ENCODE measurements at regions not wholly inside any gene's neighbourhood (a gene's known extent, or its start where the extent isn't known, plus 50 kb on each side); places are given as distances from the start of the nearest gene placed in this dataset.

DNA sequence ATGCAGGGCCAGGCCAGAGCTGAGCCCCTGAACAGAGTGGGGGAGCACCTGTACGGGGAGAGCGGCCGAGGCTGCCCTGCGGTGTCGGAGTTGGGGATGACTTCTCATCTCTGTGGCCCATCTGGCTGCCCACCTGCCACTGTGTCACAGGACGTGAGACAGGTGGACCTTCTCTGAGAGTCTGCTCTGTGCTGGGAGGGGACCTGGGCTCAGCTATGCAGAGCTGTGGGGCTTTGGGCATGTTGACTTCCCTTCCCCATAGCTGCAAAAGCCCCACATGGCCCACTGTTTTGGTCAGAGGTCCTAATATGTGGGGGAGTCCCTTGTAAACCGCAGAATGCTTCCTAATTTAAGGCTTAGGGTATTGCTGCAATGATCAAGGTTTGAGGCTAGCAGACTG, 68.0 kb upstream of the TRPM1 start:
- Histone ChIP-seq H3K9me1 (replicated peaks; ENCODE audit: control insufficient read depth, extremely low read depth, insufficient read depth, low read length) (no peaks in the 10 kb centered on the region), H3K9ac (replicated peaks; ENCODE audit: extremely low read depth, insufficient read depth, low read length) (no peak overlapping the region), H3K9me3 (replicated peaks; ENCODE audit: control insufficient read depth, insufficient read depth, low read length) (no peaks in the 10 kb centered on the region), H3K4me2 (ENCODE audit: insufficient read depth, low read length) (no peak overlapping the region), H3K79me2 (ENCODE audit: control insufficient read depth, insufficient read depth, low read length) (no peaks in the 10 kb centered on the region), H3K27ac (ENCODE audit: insufficient read depth, low read depth, low read length) (no peak overlapping the region), H3K4me1 (ENCODE audit: control insufficient read depth, extremely low read depth, insufficient read depth, low read length) (no peaks in the 10 kb centered on the region), H3K4me3 (replicated peaks in 1 of 3; ENCODE audit: insufficient read depth in 1 of 3, low read depth in 1 of 3, low read length in 3 of 3) (no peak overlapping the region), H4K20me1 (replicated peaks; ENCODE audit: control insufficient read depth, extremely low read depth, insufficient read depth, low read length) (no peaks in the 10 kb centered on the region), H3K36me3 (ENCODE audit: control insufficient read depth in 2 of 2, extremely low read depth in 1 of 2, insufficient read depth in 2 of 2, low read length in 2 of 2) (no peaks in the 10 kb centered on the region), H3K27me3 (ENCODE audit: control insufficient read depth in 2 of 2, insufficient read depth in 2 of 2, low read length in 2 of 2) (no peaks in the 10 kb centered on the region), H2AFZ (ENCODE audit: low read depth, low read length) (no peak overlapping the region)
- CTCF ChIA-PET: no interaction called here
- no peak for DNase-seq (ENCODE audit: low read depth, low spot score)
- FAIRE-seq: no peak
- intact Hi-C loops (cut with micrococcal nuclease): no loop called here
- POLR2A ChIA-PET: no interaction called here
- BruUV-seq (replicated peaks): no TSS peak
- dilution Hi-C loops (cut with MboI; ENCODE audit: extremely low pct_ligation_motif_present, low sequenced_read_pairs): no loop called here
- TF ChIP-seq POLR2A (IDR thresholded peaks at IDR 0.05; ENCODE audit: low read depth, low read length) (no peak), POLR2AphosphoS5 (IDR thresholded peaks at IDR 0.05; ENCODE audit: insufficient read depth, low read depth, low read length) (no peak), JUN (IDR thresholded peaks at IDR 0.05; ENCODE audit: borderline replicate concordance, insufficient read depth, insufficient read length, low read depth) (no peak), MYC (IDR thresholded peaks at IDR 0.05; ENCODE audit: low read depth, low read length) (no peak), GATA2 (IDR thresholded peaks at IDR 0.05; ENCODE audit: insufficient read depth, insufficient read length, low read depth, low read length) (no peak), MAX (IDR thresholded peaks at IDR 0.05; ENCODE audit: insufficient read depth, insufficient read length) (no peak), FOS (IDR thresholded peaks at IDR 0.05; ENCODE audit: borderline replicate concordance, insufficient read depth, low read length) (no peak), EZH2 (IDR thresholded peaks at IDR 0.05; ENCODE audit: borderline replicate concordance, low read depth, low read length, severe bottlenecking) (no peak)
- TF ChIP-seq, protein P1, sequence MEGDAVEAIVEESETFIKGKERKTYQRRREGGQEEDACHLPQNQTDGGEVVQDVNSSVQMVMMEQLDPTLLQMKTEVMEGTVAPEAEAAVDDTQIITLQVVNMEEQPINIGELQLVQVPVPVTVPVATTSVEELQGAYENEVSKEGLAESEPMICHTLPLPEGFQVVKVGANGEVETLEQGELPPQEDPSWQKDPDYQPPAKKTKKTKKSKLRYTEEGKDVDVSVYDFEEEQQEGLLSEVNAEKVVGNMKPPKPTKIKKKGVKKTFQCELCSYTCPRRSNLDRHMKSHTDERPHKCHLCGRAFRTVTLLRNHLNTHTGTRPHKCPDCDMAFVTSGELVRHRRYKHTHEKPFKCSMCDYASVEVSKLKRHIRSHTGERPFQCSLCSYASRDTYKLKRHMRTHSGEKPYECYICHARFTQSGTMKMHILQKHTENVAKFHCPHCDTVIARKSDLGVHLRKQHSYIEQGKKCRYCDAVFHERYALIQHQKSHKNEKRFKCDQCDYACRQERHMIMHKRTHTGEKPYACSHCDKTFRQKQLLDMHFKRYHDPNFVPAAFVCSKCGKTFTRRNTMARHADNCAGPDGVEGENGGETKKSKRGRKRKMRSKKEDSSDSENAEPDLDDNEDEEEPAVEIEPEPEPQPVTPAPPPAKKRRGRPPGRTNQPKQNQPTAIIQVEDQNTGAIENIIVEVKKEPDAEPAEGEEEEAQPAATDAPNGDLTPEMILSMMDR (IDR thresholded peaks at IDR 0.05; ENCODE audit: extremely low read depth in 1 of 2, insufficient read depth in 1 of 2, low read depth in 1 of 2, low read length in 2 of 2): no peak
